ENCODE measurements at regions not wholly inside any gene's neighbourhood (a gene's known extent, or its start where the extent isn't known, plus 50 kb on each side); places are given as distances from the start of the nearest gene placed in this dataset.

DNA sequence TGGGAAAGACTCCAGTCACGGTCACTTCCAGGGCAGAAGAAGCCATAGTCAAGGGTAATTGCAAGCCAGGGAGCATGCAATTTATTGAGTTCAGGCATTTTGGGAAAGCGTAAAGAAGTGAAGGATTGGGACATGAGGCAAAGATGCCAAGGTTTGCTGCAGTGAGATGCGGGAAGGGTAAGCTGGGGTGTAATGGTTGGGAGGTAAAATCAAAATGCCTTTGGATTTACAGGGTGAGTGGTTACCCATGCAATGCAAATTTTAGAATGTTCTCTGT lies 167.5 kb downstream of the BRMS1L start:
- no peak for TF ChIP-seq POLR2A (IDR thresholded peaks at IDR 0.05)
- TF ChIP-seq, protein P1, sequence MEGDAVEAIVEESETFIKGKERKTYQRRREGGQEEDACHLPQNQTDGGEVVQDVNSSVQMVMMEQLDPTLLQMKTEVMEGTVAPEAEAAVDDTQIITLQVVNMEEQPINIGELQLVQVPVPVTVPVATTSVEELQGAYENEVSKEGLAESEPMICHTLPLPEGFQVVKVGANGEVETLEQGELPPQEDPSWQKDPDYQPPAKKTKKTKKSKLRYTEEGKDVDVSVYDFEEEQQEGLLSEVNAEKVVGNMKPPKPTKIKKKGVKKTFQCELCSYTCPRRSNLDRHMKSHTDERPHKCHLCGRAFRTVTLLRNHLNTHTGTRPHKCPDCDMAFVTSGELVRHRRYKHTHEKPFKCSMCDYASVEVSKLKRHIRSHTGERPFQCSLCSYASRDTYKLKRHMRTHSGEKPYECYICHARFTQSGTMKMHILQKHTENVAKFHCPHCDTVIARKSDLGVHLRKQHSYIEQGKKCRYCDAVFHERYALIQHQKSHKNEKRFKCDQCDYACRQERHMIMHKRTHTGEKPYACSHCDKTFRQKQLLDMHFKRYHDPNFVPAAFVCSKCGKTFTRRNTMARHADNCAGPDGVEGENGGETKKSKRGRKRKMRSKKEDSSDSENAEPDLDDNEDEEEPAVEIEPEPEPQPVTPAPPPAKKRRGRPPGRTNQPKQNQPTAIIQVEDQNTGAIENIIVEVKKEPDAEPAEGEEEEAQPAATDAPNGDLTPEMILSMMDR (IDR thresholded peaks at IDR 0.05), result no peak

Measured in tibial nerve (tissue), 3 donors.